ENCODE measurements at regions not wholly inside any gene's neighbourhood (a gene's known extent, or its start where the extent isn't known, plus 50 kb on each side); places are given as distances from the start of the nearest gene placed in this dataset.

DNA sequence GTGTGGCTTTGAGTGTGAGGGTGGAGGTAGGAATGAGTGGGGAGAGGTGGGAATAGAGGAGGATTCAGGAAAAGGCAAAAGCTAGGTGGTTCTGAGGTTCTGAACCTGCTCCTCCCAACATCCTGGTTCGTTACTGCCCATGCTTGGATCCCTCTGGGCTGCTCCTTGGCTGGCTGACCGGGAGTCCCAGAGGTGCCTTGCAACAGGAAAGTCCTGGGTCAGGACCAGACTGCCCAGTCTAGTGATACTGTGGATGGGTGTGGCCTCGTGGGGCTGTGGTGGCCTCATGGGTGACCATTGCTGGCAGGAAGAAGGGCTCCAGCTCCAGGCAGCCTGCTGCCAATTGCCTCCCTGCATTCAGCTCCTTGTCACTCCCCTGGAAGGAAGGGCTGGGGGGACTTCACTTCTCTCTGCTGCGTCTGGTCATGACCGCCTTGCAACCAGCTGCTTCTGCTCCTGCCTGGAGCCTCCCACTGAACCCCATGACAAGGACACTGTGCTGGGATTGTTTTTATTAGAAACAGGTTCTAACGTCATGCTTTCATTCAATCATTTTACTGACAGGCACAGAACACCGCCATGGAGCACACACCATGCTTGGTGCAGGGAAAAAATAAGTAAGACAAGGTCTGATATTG, 61.5 kb upstream of the UBL3 start:
- Histone ChIP-seq H3K27ac (ENCODE audit: low read length) (no peak overlapping the region), H3K27me3 (ENCODE audit: insufficient read depth, low read length, poor library complexity) (peaks cover 12% of the 10 kb centered on the region), H3K9me3 (ENCODE audit: insufficient read depth, low read length, severe bottlenecking) (no peaks in the 10 kb centered on the region), H3K4me1 (ENCODE audit: insufficient read depth, low read length) (no peaks in the 10 kb centered on the region), H4K20me1 (ENCODE audit: insufficient read depth, low read length) (no peaks in the 10 kb centered on the region), H3K36me3 (ENCODE audit: insufficient read depth, low read length) (no peaks in the 10 kb centered on the region), H3K9ac (ENCODE audit: low read depth, low read length) (no peak overlapping the region), H2AFZ (ENCODE audit: low read depth, low read length) (no peak overlapping the region), H3K79me2 (ENCODE audit: insufficient read depth, low read length) (no peaks in the 10 kb centered on the region), H3K4me2 (ENCODE audit: insufficient read depth, low read length) (no peak overlapping the region), H3K4me3 (ENCODE audit: low read depth in 1 of 2, low read length in 2 of 2) (no peak overlapping the region)
- ATAC-seq (ENCODE audit: insufficient read depth, low read depth) (no peak), DNase-seq (no peak)
- TF ChIP-seq, protein P1, sequence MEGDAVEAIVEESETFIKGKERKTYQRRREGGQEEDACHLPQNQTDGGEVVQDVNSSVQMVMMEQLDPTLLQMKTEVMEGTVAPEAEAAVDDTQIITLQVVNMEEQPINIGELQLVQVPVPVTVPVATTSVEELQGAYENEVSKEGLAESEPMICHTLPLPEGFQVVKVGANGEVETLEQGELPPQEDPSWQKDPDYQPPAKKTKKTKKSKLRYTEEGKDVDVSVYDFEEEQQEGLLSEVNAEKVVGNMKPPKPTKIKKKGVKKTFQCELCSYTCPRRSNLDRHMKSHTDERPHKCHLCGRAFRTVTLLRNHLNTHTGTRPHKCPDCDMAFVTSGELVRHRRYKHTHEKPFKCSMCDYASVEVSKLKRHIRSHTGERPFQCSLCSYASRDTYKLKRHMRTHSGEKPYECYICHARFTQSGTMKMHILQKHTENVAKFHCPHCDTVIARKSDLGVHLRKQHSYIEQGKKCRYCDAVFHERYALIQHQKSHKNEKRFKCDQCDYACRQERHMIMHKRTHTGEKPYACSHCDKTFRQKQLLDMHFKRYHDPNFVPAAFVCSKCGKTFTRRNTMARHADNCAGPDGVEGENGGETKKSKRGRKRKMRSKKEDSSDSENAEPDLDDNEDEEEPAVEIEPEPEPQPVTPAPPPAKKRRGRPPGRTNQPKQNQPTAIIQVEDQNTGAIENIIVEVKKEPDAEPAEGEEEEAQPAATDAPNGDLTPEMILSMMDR (IDR thresholded peaks at IDR 0.05; ENCODE audit: borderline replicate concordance, extremely low read depth, low read length, poor library complexity, severe bottlenecking), result no peak
- TF ChIP-seq EZH2 (IDR thresholded peaks at IDR 0.05; ENCODE audit: borderline replicate concordance, low read depth, low read length, severe bottlenecking), result no peak

DNA sequence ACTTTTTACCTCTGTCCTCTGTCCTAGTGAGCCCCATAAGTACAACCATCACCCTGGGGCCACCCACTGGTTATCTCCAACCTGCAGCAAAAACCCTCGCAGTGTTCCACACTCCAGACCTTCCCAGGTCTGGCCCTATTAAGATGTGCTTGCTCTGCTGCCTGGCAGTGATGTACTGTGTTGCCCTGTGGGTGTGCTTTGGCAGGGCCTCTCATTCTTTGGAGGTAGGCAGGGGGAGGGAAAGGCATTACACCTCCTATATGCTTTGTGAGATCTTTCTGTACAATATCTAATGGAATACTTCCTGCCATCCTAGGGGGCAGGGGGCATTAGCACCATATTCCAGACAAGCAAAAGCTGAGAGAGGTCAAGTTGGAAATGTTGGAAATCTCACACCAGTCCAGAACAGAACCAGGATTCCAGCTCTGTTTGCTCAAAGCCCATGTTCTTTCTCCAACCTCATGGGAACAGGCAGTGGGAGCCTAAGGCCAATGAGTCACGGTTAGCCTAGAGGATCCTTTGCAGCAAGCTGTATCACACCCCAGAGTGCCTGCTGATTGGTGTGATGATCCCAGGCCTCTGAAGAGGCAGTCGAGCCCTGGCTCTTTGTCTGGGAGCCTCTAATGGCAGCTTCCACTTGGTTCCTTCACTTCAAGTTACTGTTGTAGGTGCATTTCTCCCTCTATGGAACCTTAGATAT, 59.7 kb upstream of the UBL3 start:
- H3K9ac ChIP-seq (ENCODE audit: low read depth, low read length), result no peak overlapping the region
- no peaks in the 10 kb centered on the region for H3K79me2 ChIP-seq (ENCODE audit: insufficient read depth, low read length)
- H3K4me2 ChIP-seq (ENCODE audit: insufficient read depth, low read length), result no peak overlapping the region
- no peak overlapping the region for H2AFZ ChIP-seq (ENCODE audit: low read depth, low read length)
- H3K27ac ChIP-seq (ENCODE audit: low read length), result no peak overlapping the region
- H4K20me1 ChIP-seq (ENCODE audit: insufficient read depth, low read length), result no peaks in the 10 kb centered on the region
- H3K4me1 ChIP-seq (ENCODE audit: insufficient read depth, low read length), result no peaks in the 10 kb centered on the region
- peaks cover 12% of the 10 kb centered on the region for H3K27me3 ChIP-seq (ENCODE audit: insufficient read depth, low read length, poor library complexity)
- no peaks in the 10 kb centered on the region for H3K9me3 ChIP-seq (ENCODE audit: insufficient read depth, low read length, severe bottlenecking)
- ATAC-seq (ENCODE audit: insufficient read depth, low read depth), result no peak
- no peak overlapping the region for H3K4me3 ChIP-seq (ENCODE audit: low read depth in 1 of 2, low read length in 2 of 2)
- no peaks in the 10 kb centered on the region for H3K36me3 ChIP-seq (ENCODE audit: insufficient read depth, low read length)
- DNase-seq, result no peak
- TF ChIP-seq EZH2 (IDR thresholded peaks at IDR 0.05; ENCODE audit: borderline replicate concordance, low read depth, low read length, severe bottlenecking), result no peak
- TF ChIP-seq, protein P1 (IDR thresholded peaks at IDR 0.05; ENCODE audit: borderline replicate concordance, extremely low read depth, low read length, poor library complexity, severe bottlenecking), result no peak

DNA sequence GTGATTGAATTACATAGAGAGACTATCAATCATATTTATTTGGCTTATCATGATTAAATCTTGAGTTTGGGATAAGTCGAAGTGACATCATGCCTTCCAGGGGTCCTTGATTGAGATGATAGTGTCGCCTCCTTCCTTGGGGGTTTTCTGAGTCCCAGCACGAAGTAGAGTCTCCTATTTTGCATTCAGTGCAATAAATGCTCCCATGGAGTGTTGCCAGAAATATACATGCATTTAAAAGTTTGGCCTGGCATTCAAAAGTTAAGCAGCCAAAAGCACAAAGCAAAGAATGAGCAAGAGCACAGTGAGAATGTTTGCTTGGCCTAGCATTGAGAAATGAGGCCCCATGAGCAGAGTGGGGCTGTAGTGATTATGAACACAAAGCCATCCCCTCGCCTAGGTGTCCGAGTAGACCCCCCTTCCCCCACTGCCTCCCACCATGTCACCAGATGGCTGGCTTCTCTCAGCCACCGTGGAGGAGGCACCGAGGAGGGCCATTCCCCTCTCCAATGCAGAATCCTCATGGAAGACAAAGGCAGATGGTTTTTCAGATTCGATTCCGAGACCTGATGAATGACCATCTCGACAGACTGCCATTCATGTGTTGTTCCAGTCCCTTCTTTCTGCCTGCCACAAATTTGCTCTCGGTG, 58.8 kb upstream of the UBL3 start:
- Histone ChIP-seq H3K4me2 (ENCODE audit: insufficient read depth, low read length) (no peak overlapping the region), H3K27me3 (ENCODE audit: insufficient read depth, low read length, poor library complexity) (peaks cover 14% of the 10 kb centered on the region), H4K20me1 (ENCODE audit: insufficient read depth, low read length) (no peaks in the 10 kb centered on the region), H3K4me1 (ENCODE audit: insufficient read depth, low read length) (no peaks in the 10 kb centered on the region), H2AFZ (ENCODE audit: low read depth, low read length) (no peak overlapping the region), H3K79me2 (ENCODE audit: insufficient read depth, low read length) (no peaks in the 10 kb centered on the region), H3K36me3 (ENCODE audit: insufficient read depth, low read length) (no peaks in the 10 kb centered on the region), H3K9me3 (ENCODE audit: insufficient read depth, low read length, severe bottlenecking) (no peaks in the 10 kb centered on the region), H3K4me3 (ENCODE audit: low read depth in 1 of 2, low read length in 2 of 2) (no peak overlapping the region), H3K27ac (ENCODE audit: low read length) (no peak overlapping the region), H3K9ac (ENCODE audit: low read depth, low read length) (no peak overlapping the region)
- DNase-seq (no peak), ATAC-seq (ENCODE audit: insufficient read depth, low read depth) (no peak)
- TF ChIP-seq EZH2 (IDR thresholded peaks at IDR 0.05; ENCODE audit: borderline replicate concordance, low read depth, low read length, severe bottlenecking), result no peak
- TF ChIP-seq, protein P1 (IDR thresholded peaks at IDR 0.05; ENCODE audit: borderline replicate concordance, extremely low read depth, low read length, poor library complexity, severe bottlenecking), result no peak
